ENCODE measurements at regions not wholly inside any gene's neighbourhood (a gene's known extent, or its start where the extent isn't known, plus 50 kb on each side); places are given as distances from the start of the nearest gene placed in this dataset.

DNA sequence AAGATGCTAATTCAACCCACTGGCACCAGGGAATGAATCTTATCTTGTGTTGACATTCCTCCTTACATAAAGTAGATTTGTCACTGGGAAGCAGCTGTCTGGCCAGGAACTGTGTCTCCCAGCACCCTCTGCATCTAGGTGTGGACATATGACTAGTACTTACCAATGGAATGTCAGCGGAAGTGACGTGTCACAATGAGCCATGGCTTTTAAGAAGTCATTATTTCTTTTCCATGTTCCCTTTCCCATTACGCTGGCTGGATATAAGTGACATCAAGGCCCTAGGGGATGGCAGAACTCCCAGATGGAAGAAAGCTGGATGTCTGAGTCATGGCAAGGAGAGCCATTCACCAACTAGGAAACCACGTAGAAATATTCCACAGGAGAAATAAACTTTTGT lies 84.7 kb upstream of the MAST4 start:
- H3K79me1 ChIP-seq (ENCODE audit: insufficient read depth, low read depth, low read length, poor library complexity, severe bottlenecking): no peaks in the 10 kb centered on the region
- no peak overlapping the region for H2BK5ac ChIP-seq (ENCODE audit: insufficient read length, low read length)
- Mint-ChIP-seq H3K27me3 (ENCODE audit: low read depth) (peaks cover 9% of the 10 kb centered on the region), H3K4me1 (no peaks in the 10 kb centered on the region; a peak in 1 of 4 replicates), H3K9me3 (no peaks in the 10 kb centered on the region; a peak in 1 of 5 replicates), H3K4me3 (no peak overlapping the region), H3K36me3 (ENCODE audit: insufficient read depth in 1 of 3, low read depth in 3 of 3) (no peaks in the 10 kb centered on the region), H3K27ac (no peak overlapping the region)
- no peak overlapping the region for H4K5ac ChIP-seq (ENCODE audit: insufficient read length, low read depth, low read length)
- H3K27ac ChIP-seq (ENCODE audit: insufficient read length, low read depth, low read length): no peak overlapping the region
- no peak overlapping the region for H3K18ac ChIP-seq (ENCODE audit: insufficient read length, low read depth, low read length)
- H3K4me2 ChIP-seq (ENCODE audit: insufficient read depth, insufficient read length, low read length): no peak overlapping the region
- no peaks in the 10 kb centered on the region for H3K9me3 ChIP-seq (ENCODE audit: control insufficient read depth, low read depth, low read length)
- no peak overlapping the region for H3T11ph ChIP-seq (ENCODE audit: low read length)
- no peak overlapping the region for H3K9ac ChIP-seq (ENCODE audit: extremely low read depth, insufficient read length, low read length)
- TF ChIP-seq, protein P1, sequence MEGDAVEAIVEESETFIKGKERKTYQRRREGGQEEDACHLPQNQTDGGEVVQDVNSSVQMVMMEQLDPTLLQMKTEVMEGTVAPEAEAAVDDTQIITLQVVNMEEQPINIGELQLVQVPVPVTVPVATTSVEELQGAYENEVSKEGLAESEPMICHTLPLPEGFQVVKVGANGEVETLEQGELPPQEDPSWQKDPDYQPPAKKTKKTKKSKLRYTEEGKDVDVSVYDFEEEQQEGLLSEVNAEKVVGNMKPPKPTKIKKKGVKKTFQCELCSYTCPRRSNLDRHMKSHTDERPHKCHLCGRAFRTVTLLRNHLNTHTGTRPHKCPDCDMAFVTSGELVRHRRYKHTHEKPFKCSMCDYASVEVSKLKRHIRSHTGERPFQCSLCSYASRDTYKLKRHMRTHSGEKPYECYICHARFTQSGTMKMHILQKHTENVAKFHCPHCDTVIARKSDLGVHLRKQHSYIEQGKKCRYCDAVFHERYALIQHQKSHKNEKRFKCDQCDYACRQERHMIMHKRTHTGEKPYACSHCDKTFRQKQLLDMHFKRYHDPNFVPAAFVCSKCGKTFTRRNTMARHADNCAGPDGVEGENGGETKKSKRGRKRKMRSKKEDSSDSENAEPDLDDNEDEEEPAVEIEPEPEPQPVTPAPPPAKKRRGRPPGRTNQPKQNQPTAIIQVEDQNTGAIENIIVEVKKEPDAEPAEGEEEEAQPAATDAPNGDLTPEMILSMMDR (conservative IDR thresholded peaks at IDR 0.05): no peak
- H2BK15ac ChIP-seq (ENCODE audit: low read depth, low read length): no peak overlapping the region
- H4K91ac ChIP-seq (ENCODE audit: insufficient read length, low read depth, low read length): no peak overlapping the region
- H3K4ac ChIP-seq (ENCODE audit: low read depth, low read length): no peak overlapping the region
- no peaks in the 10 kb centered on the region for H3K4me1 ChIP-seq (ENCODE audit: insufficient read depth, low read length)
- no peak overlapping the region for H2BK20ac ChIP-seq (ENCODE audit: low read depth, low read length, poor library complexity, severe bottlenecking)
- H3K23me2 ChIP-seq (ENCODE audit: insufficient read length, low read depth, low read length, poor library complexity, severe bottlenecking): no peaks in the 10 kb centered on the region
- no peak overlapping the region for H3K56ac ChIP-seq (ENCODE audit: insufficient read length, low read depth, low read length)
- H3K23ac ChIP-seq (ENCODE audit: insufficient read length, low read depth, low read length): no peak overlapping the region
- no peak overlapping the region for H2BK120ac ChIP-seq (ENCODE audit: low read depth, low read length, poor library complexity, severe bottlenecking)
- H3K14ac ChIP-seq (ENCODE audit: insufficient read depth, low read length): no peak overlapping the region
- H3K27me3 ChIP-seq (ENCODE audit: insufficient read depth, low read length): no peaks in the 10 kb centered on the region
- no peak overlapping the region for H4K8ac ChIP-seq (replicated peaks; ENCODE audit: insufficient read length, low read depth, low read length)
- no peak overlapping the region for H2AK5ac ChIP-seq (ENCODE audit: insufficient read length, low read length)
- no peaks in the 10 kb centered on the region for H4K20me1 ChIP-seq (ENCODE audit: control insufficient read depth, insufficient read depth, insufficient read length)
- H2BK12ac ChIP-seq (ENCODE audit: insufficient read length, low read depth, low read length): no peak overlapping the region
- no peak for DNase-seq
- no CpG with 5 or more reads among the region's 4 CpGs for WGBS (ENCODE audit: extremely low coverage, insufficient read length, low lambda C conversion rate)
- H2AFZ ChIP-seq (ENCODE audit: low read length): no peak overlapping the region
- no peaks in the 10 kb centered on the region for H3K79me2 ChIP-seq (ENCODE audit: insufficient read depth, low read length)

All from H9 (cell line).